OCI-LY1 (cell line): ENCODE measurements at regions not wholly inside any gene's neighbourhood (a gene's known extent, or its start where the extent isn't known, plus 50 kb on each side); places are given as distances from the start of the nearest gene placed in this dataset.

Experiments
- EZH2 ChIP-seq: fragments of 200-600 bp; sonication (generic), shearing (Covaris generic); IDR thresholded peaks from 2 replicates; pipeline ENCODE4 v1.8.0; 2017; ENCODE audit warnings: borderline replicate concordance, mixed run types, mild to moderate bottlenecking, antibody characterized with exemption, low read length, moderate library complexity, mixed read lengths
- TF ChIP-seq, protein P1 (sequence below): fragments of 200-600 bp; sonication (generic), shearing (Covaris generic); IDR thresholded peaks from 2 replicates; pipeline ENCODE4 v1.5.1; 2017; ENCODE audit warnings: mild to moderate bottlenecking, antibody characterized with exemption, low read length, moderate library complexity, mixed read lengths

- TF ChIP-seq, protein P1, sequence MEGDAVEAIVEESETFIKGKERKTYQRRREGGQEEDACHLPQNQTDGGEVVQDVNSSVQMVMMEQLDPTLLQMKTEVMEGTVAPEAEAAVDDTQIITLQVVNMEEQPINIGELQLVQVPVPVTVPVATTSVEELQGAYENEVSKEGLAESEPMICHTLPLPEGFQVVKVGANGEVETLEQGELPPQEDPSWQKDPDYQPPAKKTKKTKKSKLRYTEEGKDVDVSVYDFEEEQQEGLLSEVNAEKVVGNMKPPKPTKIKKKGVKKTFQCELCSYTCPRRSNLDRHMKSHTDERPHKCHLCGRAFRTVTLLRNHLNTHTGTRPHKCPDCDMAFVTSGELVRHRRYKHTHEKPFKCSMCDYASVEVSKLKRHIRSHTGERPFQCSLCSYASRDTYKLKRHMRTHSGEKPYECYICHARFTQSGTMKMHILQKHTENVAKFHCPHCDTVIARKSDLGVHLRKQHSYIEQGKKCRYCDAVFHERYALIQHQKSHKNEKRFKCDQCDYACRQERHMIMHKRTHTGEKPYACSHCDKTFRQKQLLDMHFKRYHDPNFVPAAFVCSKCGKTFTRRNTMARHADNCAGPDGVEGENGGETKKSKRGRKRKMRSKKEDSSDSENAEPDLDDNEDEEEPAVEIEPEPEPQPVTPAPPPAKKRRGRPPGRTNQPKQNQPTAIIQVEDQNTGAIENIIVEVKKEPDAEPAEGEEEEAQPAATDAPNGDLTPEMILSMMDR = no peak
- no peak for TF ChIP-seq EZH2
Measured at GRCh38 chr4:67131224-67131623, 414.1 kb downstream of the CENPC start.
